H9 (cell line): ENCODE measurements at regions not wholly inside any gene's neighbourhood (a gene's known extent, or its start where the extent isn't known, plus 50 kb on each side); places are given as distances from the start of the nearest gene placed in this dataset.
A peak's percentile ranks its signal among the peaks of the same experiment; 100 is the strongest.
"Not testable (repeated sequence)": the region's sequence is repeated elsewhere in the genome, so short reads cannot be mapped to it uniquely, and the experiment has no call there.

Experiments
- DNase-seq: peaks from one replicate; pipeline ENCODE4 v3.0.0-alpha.2; 2017
- H2AFZ ChIP-seq: one replicate; pipeline ENCODE4 v1.6.1; 2013; ENCODE audit warnings: mild to moderate bottlenecking, low read length, control low read depth, moderate library complexity
- H2AK5ac ChIP-seq: 2 replicates; pipeline ENCODE4 v1.6.1; 2013; ENCODE audit warnings: low read length, control low read depth, mixed read lengths; ENCODE audit not compliant: insufficient read length
- H2BK120ac ChIP-seq: one replicate; pipeline ENCODE4 v1.6.1; 2013; ENCODE audit warnings: low read depth, mild to moderate bottlenecking, low read length, control low read depth, inconsistent platforms; ENCODE audit not compliant: poor library complexity, severe bottlenecking
- H2BK12ac ChIP-seq: 2 replicates; pipeline ENCODE4 v1.6.1; 2013; ENCODE audit warnings: low read length, control low read depth, mixed read lengths, low read depth; ENCODE audit not compliant: insufficient read length
- H2BK15ac ChIP-seq: 2 replicates; pipeline ENCODE4 v1.6.1; 2013; ENCODE audit warnings: low read depth, low read length, control low read depth
- H2BK20ac ChIP-seq: one replicate; pipeline ENCODE4 v1.6.1; 2013; ENCODE audit warnings: low read depth, mild to moderate bottlenecking, low read length, control low read depth, inconsistent platforms; ENCODE audit not compliant: poor library complexity, severe bottlenecking
- H2BK5ac ChIP-seq: 2 replicates; pipeline ENCODE4 v1.6.1; 2013; ENCODE audit warnings: low read length, control low read depth, mixed read lengths; ENCODE audit not compliant: insufficient read length
- H3K14ac ChIP-seq: 2 replicates; pipeline ENCODE4 v1.6.1; 2013; ENCODE audit warnings: low read length, control low read depth; ENCODE audit not compliant: insufficient read depth
- H3K18ac ChIP-seq: 2 replicates; pipeline ENCODE4 v1.6.1; 2013; ENCODE audit warnings: low read depth, mild to moderate bottlenecking, mixed read lengths, low read length, control low read depth; ENCODE audit not compliant: insufficient read length
- H3K23ac ChIP-seq: 2 replicates; pipeline ENCODE4 v1.6.1; 2013; ENCODE audit warnings: low read length, control low read depth, mixed read lengths, low read depth; ENCODE audit not compliant: insufficient read length
- H3K23me2 ChIP-seq: 2 replicates; pipeline ENCODE4 v1.6.1; 2013; ENCODE audit warnings: low read depth, mild to moderate bottlenecking, mixed read lengths, low read length, control low read depth; ENCODE audit not compliant: insufficient read length, poor library complexity, severe bottlenecking
- H3K27ac ChIP-seq: 2 replicates; pipeline ENCODE4 v1.5.1; 2013; ENCODE audit warnings: low read length, control low read depth, mixed read lengths, low read depth; ENCODE audit not compliant: insufficient read length
- H3K27me3 ChIP-seq: 2 replicates; pipeline ENCODE4 v1.6.1; 2013; ENCODE audit warnings: low read length, control low read depth, inconsistent platforms; ENCODE audit not compliant: insufficient read depth
- H3K4ac ChIP-seq: 2 replicates; pipeline ENCODE4 v1.6.1; 2013; ENCODE audit warnings: low read depth, mild to moderate bottlenecking, control low read depth, inconsistent platforms, low read length, moderate library complexity
- H3K4me1 ChIP-seq: 2 replicates; pipeline ENCODE4 v1.6.1; 2013; ENCODE audit warnings: low read length, control low read depth, inconsistent platforms; ENCODE audit not compliant: insufficient read depth
- H3K4me2 ChIP-seq: 2 replicates; pipeline ENCODE4 v1.6.1; 2013; ENCODE audit warnings: low read length, control low read depth, mixed read lengths; ENCODE audit not compliant: insufficient read length, insufficient read depth
- H3K56ac ChIP-seq: 2 replicates; pipeline ENCODE4 v1.6.1; 2013; ENCODE audit warnings: low read depth, mild to moderate bottlenecking, mixed read lengths, low read length, control low read depth; ENCODE audit not compliant: insufficient read length
- H3K79me1 ChIP-seq: 2 replicates; pipeline ENCODE4 v1.6.1; 2013; ENCODE audit warnings: low read depth, mild to moderate bottlenecking, moderate library complexity, low read length, control low read depth, inconsistent platforms; ENCODE audit not compliant: insufficient read depth, poor library complexity, severe bottlenecking
- H3K79me2 ChIP-seq: 2 replicates; pipeline ENCODE4 v1.6.1; 2013; ENCODE audit warnings: low read length, control low read depth, inconsistent platforms; ENCODE audit not compliant: insufficient read depth
- H3K9ac ChIP-seq: 2 replicates; pipeline ENCODE4 v1.6.1; 2013; ENCODE audit warnings: low read length, control low read depth, mixed read lengths; ENCODE audit not compliant: insufficient read length; ENCODE audit errors: extremely low read depth
- H3K9me3 ChIP-seq: one replicate; pipeline ENCODE4 v1.6.1; 2013; ENCODE audit warnings: low read depth, low read length, inconsistent platforms; ENCODE audit not compliant: control insufficient read depth
- H3T11ph ChIP-seq: one replicate; pipeline ENCODE4 v1.6.1; 2013; ENCODE audit warnings: mild to moderate bottlenecking, low read length, control low read depth, inconsistent platforms
- H4K20me1 ChIP-seq: one replicate; pipeline ENCODE4 v1.6.1; 2013; ENCODE audit not compliant: control insufficient read depth, insufficient read length, insufficient read depth
- H4K5ac ChIP-seq: 2 replicates; pipeline ENCODE4 v1.6.1; 2013; ENCODE audit warnings: low read depth, mild to moderate bottlenecking, mixed read lengths, low read length, control low read depth; ENCODE audit not compliant: insufficient read length
- H4K8ac ChIP-seq: replicated peaks from 2 replicates; pipeline ENCODE4 v1.6.1; 2013; ENCODE audit warnings: low read length, control low read depth, mixed read lengths, low read depth; ENCODE audit not compliant: insufficient read length
- H4K91ac ChIP-seq: 2 replicates; pipeline ENCODE4 v1.6.1; 2013; ENCODE audit warnings: low read depth, mild to moderate bottlenecking, moderate library complexity, mixed read lengths, low read length, control low read depth; ENCODE audit not compliant: insufficient read length
- H3K27ac Mint-ChIP-seq, 3 experiments: 2 replicates in 2 of 3; 3 replicates in 1 of 3; pipeline ENCODE4 v1.8.0; 2020 to 2021; ENCODE audit warnings: mixed read lengths in 3 of 3, mild to moderate bottlenecking in 1 of 3, moderate library complexity in 1 of 3
- H3K27me3 Mint-ChIP-seq: 2 replicates; pipeline ENCODE4 v1.8.0; 2021; ENCODE audit warnings: low read depth, mild to moderate bottlenecking, moderate library complexity, mixed read lengths
- H3K36me3 Mint-ChIP-seq, 3 experiments: 2 replicates in 2 of 3; 3 replicates in 1 of 3; pipeline ENCODE4 v1.8.0; 2020 to 2021; ENCODE audit warnings: low read depth in 3 of 3, mixed read lengths in 3 of 3; ENCODE audit not compliant: insufficient read depth in 1 of 3
- H3K4me1 Mint-ChIP-seq, 2 experiments: 2 replicates each; pipeline ENCODE4 v1.8.0; 2020; ENCODE audit warnings: mixed read lengths in 2 of 2
- H3K4me3 Mint-ChIP-seq, 2 experiments: 2 replicates in 1 of 2; 3 replicates in 1 of 2; pipeline ENCODE4 v1.8.0; 2020 to 2021; ENCODE audit warnings: mild to moderate bottlenecking in 2 of 2, mixed read lengths in 2 of 2, moderate library complexity in 1 of 2
- H3K9me3 Mint-ChIP-seq, 2 experiments: 2 replicates in 1 of 2; 3 replicates in 1 of 2; pipeline ENCODE4 v1.8.0; 2020; ENCODE audit warnings: mild to moderate bottlenecking in 2 of 2, mixed read lengths in 2 of 2, moderate library complexity in 1 of 2
- CTCF ChIP-seq: fragments of 200-600 bp; sonication (generic); conservative IDR thresholded peaks from 3 replicates; pipeline ENCODE4 v1.8.0; 2021; ENCODE audit warnings: antibody characterized with exemption, mild to moderate bottlenecking
- WGBS: extraction: QIAGEN DNeasy Blood & Tissue Kit; methylation state at CpG from one replicate; pipeline ENCODE4 v1.1.7; 2013; ENCODE audit warnings: missing lambda C conversion rate, low lambda C conversion rate, mixed read lengths; ENCODE audit not compliant: insufficient read length; ENCODE audit errors: extremely low coverage; 5-methylcytosine and 5-hydroxymethylcytosine counted together

- Histone ChIP-seq H3K27me3 (no peaks in the 10 kb centered on the region), H3K18ac (no peak overlapping the region), H3K14ac (peak overlapping the region; percentile 29; the same call in 1 of the 2 replicates), H3K4me2 (no peak overlapping the region), H2AK5ac (no peak overlapping the region), H2AFZ (no peak overlapping the region), H4K20me1 (no peaks in the 10 kb centered on the region), H2BK120ac (no peak overlapping the region), H3K9ac (no peak overlapping the region), H2BK12ac (no peak overlapping the region), H3K79me1 (no peaks in the 10 kb centered on the region), H3K4ac (no peak overlapping the region), H3K23ac (no peak overlapping the region), H2BK5ac (no peak overlapping the region), H2BK15ac (no peak overlapping the region), H3T11ph (no peak overlapping the region), H3K79me2 (no peaks in the 10 kb centered on the region), H3K9me3 (no peaks in the 10 kb centered on the region), H3K56ac (no peak overlapping the region), H3K27ac (no peak overlapping the region), H4K8ac (no peak overlapping the region), H3K4me1 (peaks cover 20% of the 10 kb centered on the region; the same call in 1 of the 2 replicates), H2BK20ac (no peak overlapping the region), H4K91ac (no peak overlapping the region), H3K23me2 (no peaks in the 10 kb centered on the region), H4K5ac (no peak overlapping the region)
- Mint-ChIP-seq H3K4me1 (peaks cover 50 to 53% of the 10 kb centered on the region in 2 experiments), H3K36me3 (peaks cover 0 to 3% (median 0%) of the 10 kb centered on the region in 3 experiments; a peak in 1 of 7 replicates), H3K9me3 (peaks cover 0 to 5% of the 10 kb centered on the region in 2 experiments; a peak in 2 of 5 replicates), H3K27ac (peak overlapping the region in 2 of 3 experiments; percentile 94 to 98; a peak in 4 of 7 replicates), H3K4me3 (no peak overlapping the region), H3K27me3 (no peaks in the 10 kb centered on the region)
- DNase-seq = no peak
- no CpG with 5 or more reads among the region's 2 CpGs for WGBS
- TF ChIP-seq CTCF = no peak
Observed at GRCh38 chrX:23515028-23515427, 152.3 kb upstream of the PRDX4 start.

- H3K27ac Mint-ChIP-seq, H2BK5ac ChIP-seq, H3K14ac ChIP-seq, H3K23me2 ChIP-seq, H3K56ac ChIP-seq, H2BK12ac ChIP-seq, H3K79me2 ChIP-seq, H3K4me3 Mint-ChIP-seq, H4K20me1 ChIP-seq, H3K79me1 ChIP-seq, H2BK20ac ChIP-seq, H3K27me3 Mint-ChIP-seq, H3K4me1 ChIP-seq, H2BK15ac ChIP-seq, H3K27me3 ChIP-seq, H2BK120ac ChIP-seq, H3K4me2 ChIP-seq, H3T11ph ChIP-seq, H4K5ac ChIP-seq, H3K9ac ChIP-seq, H3K18ac ChIP-seq, H3K4ac ChIP-seq, H3K9me3 ChIP-seq, H3K4me1 Mint-ChIP-seq, H3K23ac ChIP-seq, H4K8ac ChIP-seq, H2AFZ ChIP-seq, DNase-seq, H4K91ac ChIP-seq, H3K27ac ChIP-seq, H2AK5ac ChIP-seq: not testable (repeated sequence)
- H3K9me3 Mint-ChIP-seq = peaks cover 23 to 32% of the 10 kb centered on the region in 2 experiments
- H3K36me3 Mint-ChIP-seq = peaks cover 16 to 37% (median 26%) of the 10 kb centered on the region in 3 experiments
- no CpG with 5 or more reads among the region's 37 CpGs for WGBS
Observed at GRCh38 chrX:23523026-23523657, 144.2 kb upstream of the PRDX4 start.
